ENCODE measurements at regions not wholly inside any gene's neighbourhood (a gene's known extent, or its start where the extent isn't known, plus 50 kb on each side); places are given as distances from the start of the nearest gene placed in this dataset.
"Not testable (repeated sequence)": the region's sequence is repeated elsewhere in the genome, so short reads cannot be mapped to it uniquely, and the experiment has no call there.

DNA sequence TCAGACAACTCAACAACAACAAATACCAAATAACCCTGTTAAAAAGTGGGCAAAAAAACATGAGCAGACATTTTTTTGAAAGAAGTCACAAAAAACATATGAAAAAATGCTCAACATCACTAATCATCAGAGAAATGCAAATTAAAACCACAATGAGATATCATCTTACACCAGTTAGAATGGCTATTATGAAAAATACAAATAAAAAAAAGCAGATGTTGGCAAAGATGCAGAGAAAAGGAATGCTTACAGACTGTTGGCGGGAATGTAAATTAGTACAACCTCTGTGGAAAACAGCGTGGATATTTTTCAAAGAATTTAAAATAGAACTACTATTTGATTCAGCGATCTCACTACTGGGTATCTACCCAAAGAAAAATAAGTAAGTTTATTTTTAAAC is 114.0 kb downstream of the SLC38A4 start:
- DNase-seq (ENCODE audit: low read depth), result no peak

- DNase-seq (ENCODE audit: low read depth), result no peak
These were observed 115.6 kb downstream of the SLC38A4 start for GRCh38 chr12:46710125-46710743.

- DNase-seq (ENCODE audit: low read depth), result no peak
These were observed 123.0 kb downstream of the SLC38A4 start for GRCh38 chr12:46702581-46703344.

GRCh38 chr12:46701356-46701755 is 124.4 kb downstream of the SLC38A4 start:
- DNase-seq (ENCODE audit: low read depth), result no peak

DNA sequence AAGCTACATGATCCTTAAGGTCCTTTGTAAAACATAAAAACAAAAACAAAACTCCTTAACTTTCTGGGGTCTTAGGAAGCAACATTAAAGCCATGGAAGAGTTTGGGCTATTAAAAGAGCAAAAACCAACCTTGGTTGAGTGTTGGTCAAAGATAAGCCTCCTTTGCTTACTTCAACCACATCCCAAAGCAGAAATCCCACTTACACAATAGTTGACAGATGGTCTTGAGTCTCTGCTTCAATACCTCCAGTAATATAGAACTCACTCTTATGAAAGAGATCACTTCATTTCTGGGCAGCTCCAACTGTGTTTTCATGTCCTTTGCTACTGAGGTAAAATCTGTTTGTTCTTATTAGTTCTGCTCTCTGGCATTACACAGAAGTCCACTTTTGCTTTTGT is 125.8 kb downstream of the SLC38A4 start:
- no peak for DNase-seq (ENCODE audit: low read depth)

GRCh38 chr12:46698003-46698402 is 127.8 kb downstream of the SLC38A4 start:
- DNase-seq (ENCODE audit: low read depth), result no peak

DNA sequence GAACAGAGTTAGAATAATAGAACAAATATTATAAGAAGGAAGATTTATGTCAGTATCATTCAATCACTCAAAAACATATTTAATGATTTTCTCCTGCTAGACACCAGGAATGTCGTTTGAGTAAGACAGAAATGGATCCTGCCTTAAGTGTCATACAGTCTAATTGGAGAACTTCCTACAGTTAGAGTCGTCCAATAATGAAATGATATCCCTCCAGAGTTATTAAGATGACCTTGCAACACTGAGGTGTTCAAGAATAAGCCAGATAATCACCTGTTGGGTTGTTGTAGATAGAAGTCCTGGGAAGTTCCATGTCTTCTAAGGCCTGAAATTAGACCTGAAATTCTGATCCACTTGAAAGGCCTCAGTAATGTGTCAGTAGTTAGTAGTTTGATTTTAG is 132.3 kb downstream of the SLC38A4 start:
- DNase-seq (ENCODE audit: low read depth), result no peak

- DNase-seq (ENCODE audit: low read depth), result no peak
These were observed 132.8 kb downstream of the SLC38A4 start for GRCh38 chr12:46693034-46693433.

DNA sequence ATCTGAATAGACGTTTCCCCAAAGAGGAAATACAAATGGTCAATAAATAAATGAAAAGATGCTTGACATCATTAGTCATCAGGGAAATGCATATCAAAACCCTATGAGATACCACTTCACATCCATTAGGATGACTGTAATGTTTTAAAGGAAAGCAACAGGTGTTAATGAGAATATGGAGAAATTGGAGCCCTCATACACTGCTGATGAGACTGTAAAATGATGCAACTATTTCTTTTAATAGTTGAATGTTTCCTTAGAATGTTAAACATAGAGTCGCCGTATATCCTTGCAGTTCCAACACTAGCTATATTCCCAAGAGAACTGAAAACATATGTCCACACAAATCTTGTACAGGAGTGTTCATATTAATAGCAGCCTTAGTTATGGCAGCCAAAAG is 133.2 kb downstream of the SLC38A4 start:
- no peak for DNase-seq (ENCODE audit: low read depth)

GRCh38 chr12:46686267-46686942 is 139.4 kb downstream of the SLC38A4 start:
- DNase-seq (ENCODE audit: low read depth), result no peak

- DNase-seq (ENCODE audit: low read depth), result not testable (repeated sequence)
These were observed 141.6 kb downstream of the SLC38A4 start for GRCh38 chr12:46684243-46684642.

- DNase-seq (ENCODE audit: low read depth), result no peak
These were observed 143.6 kb downstream of the SLC38A4 start for GRCh38 chr12:46682148-46682547.

GRCh38 chr12:46680506-46680905 is 145.3 kb downstream of the SLC38A4 start:
- DNase-seq (ENCODE audit: low read depth), result no peak

GRCh38 chr12:46679754-46680153 is 146.0 kb downstream of the SLC38A4 start:
- no peak for DNase-seq (ENCODE audit: low read depth)

GRCh38 chr12:46678426-46678825 is 147.4 kb downstream of the SLC38A4 start:
- no peak for DNase-seq (ENCODE audit: low read depth)

DNA sequence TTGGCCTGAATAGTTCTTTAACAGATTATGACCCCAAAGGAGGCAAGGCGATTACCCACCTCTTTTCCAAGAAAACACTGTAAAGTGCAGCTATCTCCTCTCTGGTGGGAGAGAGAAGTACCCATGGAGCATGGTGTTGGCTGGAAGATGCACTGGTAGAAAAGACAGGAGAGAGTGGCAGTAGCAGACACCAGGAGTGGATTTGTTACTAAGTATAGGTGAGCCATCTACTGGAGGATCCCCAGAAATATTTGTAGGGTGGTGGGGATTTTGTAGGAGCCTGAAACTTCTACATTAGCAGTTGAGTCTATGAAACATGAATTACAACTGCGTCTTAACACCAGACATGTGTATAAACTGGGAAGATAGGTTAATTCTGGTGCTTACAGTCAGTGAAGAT is 148.0 kb downstream of the SLC38A4 start:
- no peak for DNase-seq (ENCODE audit: low read depth)

DNA sequence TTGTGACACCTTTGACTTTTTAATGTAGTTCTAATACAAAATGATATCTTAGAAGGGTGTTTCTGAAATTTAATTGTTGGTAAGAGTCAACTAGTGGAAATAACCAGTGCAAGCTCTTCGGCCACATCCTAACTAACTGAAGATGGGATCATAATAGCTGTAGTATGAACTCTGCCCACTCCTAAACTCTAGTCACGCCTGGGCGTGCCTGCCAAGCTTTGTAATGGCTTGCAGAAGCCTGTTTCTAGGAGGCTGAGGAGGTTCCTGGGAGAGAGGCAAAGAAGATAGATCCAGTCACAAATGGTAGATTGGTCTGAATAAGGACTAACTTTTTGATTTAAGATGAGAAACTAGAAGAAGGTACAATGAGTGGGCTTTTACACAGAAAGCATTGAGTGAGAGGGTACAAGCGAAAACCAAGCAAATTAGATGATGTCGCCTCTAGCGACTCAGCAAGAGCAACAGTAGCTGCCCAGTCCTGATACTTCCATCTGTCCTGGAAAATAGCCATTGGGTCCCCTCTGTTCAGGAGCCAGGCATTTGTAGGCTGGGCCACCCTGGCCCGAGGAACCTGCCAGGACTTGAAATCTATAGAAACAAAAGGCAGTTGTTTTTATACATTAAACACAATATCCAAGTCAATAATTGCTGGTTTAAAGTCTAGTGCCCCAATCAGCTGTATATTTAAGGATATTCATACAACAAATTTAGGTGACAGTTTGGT is 148.8 kb downstream of the SLC38A4 start:
- DNase-seq (ENCODE audit: low read depth), result no peak

- DNase-seq (ENCODE audit: low read depth), result no peak
These were observed 149.4 kb downstream of the SLC38A4 start for GRCh38 chr12:46676396-46676795.

DNA sequence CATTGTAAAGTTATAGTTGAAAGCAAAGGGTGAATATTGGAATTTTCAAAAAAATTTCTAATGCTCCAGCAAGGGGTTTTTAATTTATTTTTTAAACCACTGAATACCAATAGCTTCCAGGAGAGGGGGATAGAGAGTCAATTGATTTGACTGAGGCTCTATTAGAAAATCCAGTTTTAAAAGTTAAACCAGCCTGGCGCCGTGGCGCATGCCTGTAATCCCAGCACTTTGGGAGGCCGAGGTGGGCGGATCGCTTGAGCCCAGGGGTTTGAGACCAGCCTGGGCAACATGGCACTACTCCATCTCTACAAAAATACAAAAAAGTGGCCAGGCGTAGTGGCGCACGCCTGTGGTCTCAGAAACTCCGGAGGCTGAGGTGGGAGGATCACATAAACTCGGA is 150.1 kb downstream of the SLC38A4 start:
- DNase-seq (ENCODE audit: low read depth), result no peak

DNA sequence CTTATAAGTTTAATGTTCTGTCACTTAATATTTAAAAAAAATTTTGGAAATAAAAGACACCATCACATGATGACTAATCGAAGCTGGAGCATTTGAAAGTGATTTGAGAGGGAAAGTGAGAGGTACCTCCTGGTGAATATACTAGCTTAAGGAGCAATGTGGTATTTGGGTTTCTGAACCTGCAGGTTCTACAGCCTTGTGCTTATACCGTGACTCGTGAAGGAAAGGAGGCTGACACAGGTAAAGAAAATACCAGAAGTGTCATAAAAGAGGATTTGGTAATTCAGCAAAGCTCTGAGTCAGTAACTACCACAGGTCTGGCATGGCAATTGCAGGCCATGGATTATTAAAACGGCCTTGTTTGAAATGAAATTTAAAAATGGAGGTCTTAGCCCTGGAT is 151.0 kb downstream of the SLC38A4 start:
- DNase-seq (ENCODE audit: low read depth), result no peak

- DNase-seq (ENCODE audit: low read depth), result no peak
These were observed 151.7 kb downstream of the SLC38A4 start for GRCh38 chr12:46674129-46674528.

DNA sequence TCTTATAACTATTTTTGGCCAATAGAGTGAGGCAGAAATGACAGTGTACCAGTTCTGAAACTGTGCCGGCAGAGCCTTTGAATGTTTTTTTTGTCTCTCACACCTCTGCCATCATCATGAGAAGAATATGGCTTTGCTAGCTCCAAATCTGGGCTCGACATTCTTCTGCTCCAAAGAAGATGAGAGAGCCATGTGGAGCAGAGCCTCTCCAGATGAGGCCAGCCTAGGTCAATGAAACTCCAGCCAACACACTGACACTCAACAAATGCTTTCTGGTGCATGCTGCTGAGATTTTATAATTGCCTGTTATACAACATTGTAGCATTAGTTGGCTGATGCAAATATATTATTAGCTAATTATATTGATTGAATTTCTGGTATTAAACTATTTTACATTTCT is 154.7 kb downstream of the SLC38A4 start:
- DNase-seq (ENCODE audit: low read depth), result no peak

- no peak for DNase-seq (ENCODE audit: low read depth)
These were observed 155.2 kb downstream of the SLC38A4 start for GRCh38 chr12:46670636-46671035.

Data from activated T-cell treated with anti-CD3 and anti-CD28 coated beads for 1 hour (primary cell).